GM12864 (cell line): ENCODE measurements at regions not wholly inside any gene's neighbourhood (a gene's known extent, or its start where the extent isn't known, plus 50 kb on each side); places are given as distances from the start of the nearest gene placed in this dataset.
A peak's percentile ranks its signal among the peaks of the same experiment; 100 is the strongest.

ENCODE experiments used
- DNase-seq: peaks from one replicate; pipeline ENCODE4 v3.0.0-alpha.2; 2011; ENCODE audit warnings: low read depth
- H3K4me3 ChIP-seq: 2 replicates; pipeline ENCODE4 v1.5.1; 2011; ENCODE audit warnings: mild to moderate bottlenecking, low read depth, low read length, control low read depth
- CTCF ChIP-seq: IDR thresholded peaks from 2 replicates; pipeline ENCODE4 v1.5.1; 2011; ENCODE audit warnings: low read depth, mild to moderate bottlenecking, moderate library complexity, low read length, control low read depth, inconsistent platforms; ENCODE audit errors: missing control alignments

GRCh38 chr2:8225798-8226197 lies 456.1 kb upstream of the ID2 start:
- no peak for DNase-seq
- no peak for TF ChIP-seq CTCF

GRCh38 chr2:8229546-8229986 lies 452.3 kb upstream of the ID2 start:
- TF ChIP-seq CTCF: no peak
- DNase-seq: peak; percentile 52
- H3K4me3 ChIP-seq: no peak overlapping the region

More at GRCh38 chr2:8225798-8226197, 456.1 kb upstream of the ID2 start:
- no peak overlapping the region for H3K4me3 ChIP-seq

GRCh38 chr2:8230466-8230865 lies 451.4 kb upstream of the ID2 start:
- TF ChIP-seq CTCF: no peak
- no peak for DNase-seq
- H3K4me3 ChIP-seq: no peak overlapping the region

- no peak for DNase-seq
- no peak for TF ChIP-seq CTCF
Measured at GRCh38 chr2:8231902-8232301, 450.0 kb upstream of the ID2 start.

GRCh38 chr2:8232871-8233270 lies 449.0 kb upstream of the ID2 start:
- no peak overlapping the region for H3K4me3 ChIP-seq
- TF ChIP-seq CTCF: no peak
- DNase-seq: no peak

More at GRCh38 chr2:8231902-8232301, 450.0 kb upstream of the ID2 start:
- no peak overlapping the region for H3K4me3 ChIP-seq

- no peak for TF ChIP-seq CTCF
- H3K4me3 ChIP-seq: no peak overlapping the region; the same call in 1 of the 2 replicates
- DNase-seq: no peak
Measured at GRCh38 chr2:8234253-8234652, 447.6 kb upstream of the ID2 start.

- no peak overlapping the region; the same call in 1 of the 2 replicates for H3K4me3 ChIP-seq
Measured at GRCh38 chr2:8234757-8235374, 447.0 kb upstream of the ID2 start.

More at GRCh38 chr2:8234757-8235374, 447.0 kb upstream of the ID2 start:
- DNase-seq: peak; percentile 85
- no peak for TF ChIP-seq CTCF
